DOHH2 (cell line): ENCODE measurements at regions not wholly inside any gene's neighbourhood (a gene's known extent, or its start where the extent isn't known, plus 50 kb on each side); places are given as distances from the start of the nearest gene placed in this dataset.

ENCODE experiments used
- EZH2phosphoT487 ChIP-seq: fragments of 200-600 bp; sonication (generic); IDR thresholded peaks from 2 replicates; pipeline ENCODE4 v1.6.1; 2017; ENCODE audit warnings: borderline replicate concordance, mild to moderate bottlenecking, antibody characterized with exemption, low read length, moderate library complexity, mixed read lengths
- TF ChIP-seq, protein P1 (sequence below): fragments of 200-600 bp; sonication (generic); IDR thresholded peaks from one replicate; pipeline ENCODE4 v1.5.1; 2014; ENCODE audit warnings: antibody characterized with exemption, mild to moderate bottlenecking, low read depth, low read length; ENCODE audit not compliant: poor library complexity, severe bottlenecking

DNA sequence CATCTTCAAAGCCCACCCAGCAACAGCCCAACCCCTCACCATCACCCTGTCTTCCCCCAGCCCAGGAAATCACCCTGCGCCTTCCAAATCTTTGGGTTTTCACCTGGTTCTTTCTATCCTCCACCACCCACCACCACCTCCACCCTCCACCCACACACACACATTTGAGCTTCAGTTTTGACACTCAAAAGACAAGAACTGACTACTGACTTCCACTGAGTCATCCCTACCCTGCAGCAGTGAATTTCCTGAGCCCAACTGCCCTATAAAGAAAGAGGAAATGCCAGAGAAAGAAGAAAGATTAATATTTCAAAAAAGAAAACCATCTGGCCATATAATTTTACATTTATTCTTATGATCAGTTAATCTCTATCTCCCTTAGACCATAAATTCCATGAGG lies 137.5 kb downstream of the CHST1 start:
- TF ChIP-seq, protein P1, sequence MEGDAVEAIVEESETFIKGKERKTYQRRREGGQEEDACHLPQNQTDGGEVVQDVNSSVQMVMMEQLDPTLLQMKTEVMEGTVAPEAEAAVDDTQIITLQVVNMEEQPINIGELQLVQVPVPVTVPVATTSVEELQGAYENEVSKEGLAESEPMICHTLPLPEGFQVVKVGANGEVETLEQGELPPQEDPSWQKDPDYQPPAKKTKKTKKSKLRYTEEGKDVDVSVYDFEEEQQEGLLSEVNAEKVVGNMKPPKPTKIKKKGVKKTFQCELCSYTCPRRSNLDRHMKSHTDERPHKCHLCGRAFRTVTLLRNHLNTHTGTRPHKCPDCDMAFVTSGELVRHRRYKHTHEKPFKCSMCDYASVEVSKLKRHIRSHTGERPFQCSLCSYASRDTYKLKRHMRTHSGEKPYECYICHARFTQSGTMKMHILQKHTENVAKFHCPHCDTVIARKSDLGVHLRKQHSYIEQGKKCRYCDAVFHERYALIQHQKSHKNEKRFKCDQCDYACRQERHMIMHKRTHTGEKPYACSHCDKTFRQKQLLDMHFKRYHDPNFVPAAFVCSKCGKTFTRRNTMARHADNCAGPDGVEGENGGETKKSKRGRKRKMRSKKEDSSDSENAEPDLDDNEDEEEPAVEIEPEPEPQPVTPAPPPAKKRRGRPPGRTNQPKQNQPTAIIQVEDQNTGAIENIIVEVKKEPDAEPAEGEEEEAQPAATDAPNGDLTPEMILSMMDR, result no peak
- no peak for TF ChIP-seq EZH2phosphoT487
